H9 (cell line): ENCODE measurements at regions not wholly inside any gene's neighbourhood (a gene's known extent, or its start where the extent isn't known, plus 50 kb on each side); places are given as distances from the start of the nearest gene placed in this dataset.

Experiments used
- DNase-seq: peaks from one replicate; pipeline ENCODE4 v3.0.0-alpha.2; 2017
- H2AFZ ChIP-seq: one replicate; pipeline ENCODE4 v1.6.1; 2013; ENCODE audit warnings: mild to moderate bottlenecking, low read length, control low read depth, moderate library complexity
- H2AK5ac ChIP-seq: 2 replicates; pipeline ENCODE4 v1.6.1; 2013; ENCODE audit warnings: low read length, control low read depth, mixed read lengths; ENCODE audit not compliant: insufficient read length
- H2BK120ac ChIP-seq: one replicate; pipeline ENCODE4 v1.6.1; 2013; ENCODE audit warnings: low read depth, mild to moderate bottlenecking, low read length, control low read depth, inconsistent platforms; ENCODE audit not compliant: poor library complexity, severe bottlenecking
- H2BK12ac ChIP-seq: 2 replicates; pipeline ENCODE4 v1.6.1; 2013; ENCODE audit warnings: low read length, control low read depth, mixed read lengths, low read depth; ENCODE audit not compliant: insufficient read length
- H2BK15ac ChIP-seq: 2 replicates; pipeline ENCODE4 v1.6.1; 2013; ENCODE audit warnings: low read depth, low read length, control low read depth
- H2BK20ac ChIP-seq: one replicate; pipeline ENCODE4 v1.6.1; 2013; ENCODE audit warnings: low read depth, mild to moderate bottlenecking, low read length, control low read depth, inconsistent platforms; ENCODE audit not compliant: poor library complexity, severe bottlenecking
- H2BK5ac ChIP-seq: 2 replicates; pipeline ENCODE4 v1.6.1; 2013; ENCODE audit warnings: low read length, control low read depth, mixed read lengths; ENCODE audit not compliant: insufficient read length
- H3K14ac ChIP-seq: 2 replicates; pipeline ENCODE4 v1.6.1; 2013; ENCODE audit warnings: low read length, control low read depth; ENCODE audit not compliant: insufficient read depth
- H3K18ac ChIP-seq: 2 replicates; pipeline ENCODE4 v1.6.1; 2013; ENCODE audit warnings: low read depth, mild to moderate bottlenecking, mixed read lengths, low read length, control low read depth; ENCODE audit not compliant: insufficient read length
- H3K23ac ChIP-seq: 2 replicates; pipeline ENCODE4 v1.6.1; 2013; ENCODE audit warnings: low read length, control low read depth, mixed read lengths, low read depth; ENCODE audit not compliant: insufficient read length
- H3K23me2 ChIP-seq: 2 replicates; pipeline ENCODE4 v1.6.1; 2013; ENCODE audit warnings: low read depth, mild to moderate bottlenecking, mixed read lengths, low read length, control low read depth; ENCODE audit not compliant: insufficient read length, poor library complexity, severe bottlenecking
- H3K27ac ChIP-seq: 2 replicates; pipeline ENCODE4 v1.5.1; 2013; ENCODE audit warnings: low read length, control low read depth, mixed read lengths, low read depth; ENCODE audit not compliant: insufficient read length
- H3K27me3 ChIP-seq: 2 replicates; pipeline ENCODE4 v1.6.1; 2013; ENCODE audit warnings: low read length, control low read depth, inconsistent platforms; ENCODE audit not compliant: insufficient read depth
- H3K4ac ChIP-seq: 2 replicates; pipeline ENCODE4 v1.6.1; 2013; ENCODE audit warnings: low read depth, mild to moderate bottlenecking, control low read depth, inconsistent platforms, low read length, moderate library complexity
- H3K4me1 ChIP-seq: 2 replicates; pipeline ENCODE4 v1.6.1; 2013; ENCODE audit warnings: low read length, control low read depth, inconsistent platforms; ENCODE audit not compliant: insufficient read depth
- H3K4me2 ChIP-seq: 2 replicates; pipeline ENCODE4 v1.6.1; 2013; ENCODE audit warnings: low read length, control low read depth, mixed read lengths; ENCODE audit not compliant: insufficient read length, insufficient read depth
- H3K56ac ChIP-seq: 2 replicates; pipeline ENCODE4 v1.6.1; 2013; ENCODE audit warnings: low read depth, mild to moderate bottlenecking, mixed read lengths, low read length, control low read depth; ENCODE audit not compliant: insufficient read length
- H3K79me1 ChIP-seq: 2 replicates; pipeline ENCODE4 v1.6.1; 2013; ENCODE audit warnings: low read depth, mild to moderate bottlenecking, moderate library complexity, low read length, control low read depth, inconsistent platforms; ENCODE audit not compliant: insufficient read depth, poor library complexity, severe bottlenecking
- H3K79me2 ChIP-seq: 2 replicates; pipeline ENCODE4 v1.6.1; 2013; ENCODE audit warnings: low read length, control low read depth, inconsistent platforms; ENCODE audit not compliant: insufficient read depth
- H3K9ac ChIP-seq: 2 replicates; pipeline ENCODE4 v1.6.1; 2013; ENCODE audit warnings: low read length, control low read depth, mixed read lengths; ENCODE audit not compliant: insufficient read length; ENCODE audit errors: extremely low read depth
- H3K9me3 ChIP-seq: one replicate; pipeline ENCODE4 v1.6.1; 2013; ENCODE audit warnings: low read depth, low read length, inconsistent platforms; ENCODE audit not compliant: control insufficient read depth
- H3T11ph ChIP-seq: one replicate; pipeline ENCODE4 v1.6.1; 2013; ENCODE audit warnings: mild to moderate bottlenecking, low read length, control low read depth, inconsistent platforms
- H4K20me1 ChIP-seq: one replicate; pipeline ENCODE4 v1.6.1; 2013; ENCODE audit not compliant: control insufficient read depth, insufficient read length, insufficient read depth
- H4K5ac ChIP-seq: 2 replicates; pipeline ENCODE4 v1.6.1; 2013; ENCODE audit warnings: low read depth, mild to moderate bottlenecking, mixed read lengths, low read length, control low read depth; ENCODE audit not compliant: insufficient read length
- H4K8ac ChIP-seq: replicated peaks from 2 replicates; pipeline ENCODE4 v1.6.1; 2013; ENCODE audit warnings: low read length, control low read depth, mixed read lengths, low read depth; ENCODE audit not compliant: insufficient read length
- H4K91ac ChIP-seq: 2 replicates; pipeline ENCODE4 v1.6.1; 2013; ENCODE audit warnings: low read depth, mild to moderate bottlenecking, moderate library complexity, mixed read lengths, low read length, control low read depth; ENCODE audit not compliant: insufficient read length
- H3K27ac Mint-ChIP-seq, 3 experiments: 2 replicates in 2 of 3; 3 replicates in 1 of 3; pipeline ENCODE4 v1.8.0; 2020 to 2021; ENCODE audit warnings: mixed read lengths in 3 of 3, mild to moderate bottlenecking in 1 of 3, moderate library complexity in 1 of 3
- H3K27me3 Mint-ChIP-seq: 2 replicates; pipeline ENCODE4 v1.8.0; 2021; ENCODE audit warnings: low read depth, mild to moderate bottlenecking, moderate library complexity, mixed read lengths
- H3K36me3 Mint-ChIP-seq, 3 experiments: 2 replicates in 2 of 3; 3 replicates in 1 of 3; pipeline ENCODE4 v1.8.0; 2020 to 2021; ENCODE audit warnings: low read depth in 3 of 3, mixed read lengths in 3 of 3; ENCODE audit not compliant: insufficient read depth in 1 of 3
- H3K4me1 Mint-ChIP-seq, 2 experiments: 2 replicates each; pipeline ENCODE4 v1.8.0; 2020; ENCODE audit warnings: mixed read lengths in 2 of 2
- H3K4me3 Mint-ChIP-seq, 2 experiments: 2 replicates in 1 of 2; 3 replicates in 1 of 2; pipeline ENCODE4 v1.8.0; 2020 to 2021; ENCODE audit warnings: mild to moderate bottlenecking in 2 of 2, mixed read lengths in 2 of 2, moderate library complexity in 1 of 2
- H3K9me3 Mint-ChIP-seq, 2 experiments: 2 replicates in 1 of 2; 3 replicates in 1 of 2; pipeline ENCODE4 v1.8.0; 2020; ENCODE audit warnings: mild to moderate bottlenecking in 2 of 2, mixed read lengths in 2 of 2, moderate library complexity in 1 of 2
- CTCF ChIP-seq: fragments of 200-600 bp; sonication (generic); conservative IDR thresholded peaks from 3 replicates; pipeline ENCODE4 v1.8.0; 2021; ENCODE audit warnings: antibody characterized with exemption, mild to moderate bottlenecking
- WGBS: extraction: QIAGEN DNeasy Blood & Tissue Kit; methylation state at CpG from one replicate; pipeline ENCODE4 v1.1.7; 2013; ENCODE audit warnings: missing lambda C conversion rate, low lambda C conversion rate, mixed read lengths; ENCODE audit not compliant: insufficient read length; ENCODE audit errors: extremely low coverage; 5-methylcytosine and 5-hydroxymethylcytosine counted together

GRCh38 chr11:42528911-42529310 is 782.9 kb upstream of the API5 start:
- Mint-ChIP-seq H3K36me3 (no peaks in the 10 kb centered on the region), H3K9me3 (no peaks in the 10 kb centered on the region), H3K4me1 (peaks cover 17 to 20% of the 10 kb centered on the region in 2 experiments), H3K27ac (no peak overlapping the region), H3K4me3 (no peak overlapping the region), H3K27me3 (no peaks in the 10 kb centered on the region)
- H3K18ac ChIP-seq = no peak overlapping the region
- H2AFZ ChIP-seq = no peak overlapping the region
- no peak overlapping the region for H4K91ac ChIP-seq
- H3K4me2 ChIP-seq = no peak overlapping the region
- H3K27me3 ChIP-seq = no peaks in the 10 kb centered on the region
- H4K20me1 ChIP-seq = no peaks in the 10 kb centered on the region
- no peaks in the 10 kb centered on the region for H3K9me3 ChIP-seq
- H3K4ac ChIP-seq = no peak overlapping the region
- no peak for TF ChIP-seq CTCF
- whole genome bisulfite sequencing = no CpG with 5 or more reads among the region's 2 CpGs
- H4K8ac ChIP-seq = no peak overlapping the region
- no peak overlapping the region for H3K9ac ChIP-seq
- no peak overlapping the region for H3T11ph ChIP-seq
- no peak overlapping the region for H2BK120ac ChIP-seq
- H3K79me1 ChIP-seq = no peaks in the 10 kb centered on the region
- H3K4me1 ChIP-seq = no peaks in the 10 kb centered on the region
- no peak overlapping the region for H2BK20ac ChIP-seq
- H2BK15ac ChIP-seq = no peak overlapping the region
- H2BK5ac ChIP-seq = no peak overlapping the region
- H4K5ac ChIP-seq = no peak overlapping the region
- H3K23ac ChIP-seq = no peak overlapping the region
- no peaks in the 10 kb centered on the region for H3K23me2 ChIP-seq
- H2BK12ac ChIP-seq = no peak overlapping the region
- H3K56ac ChIP-seq = no peak overlapping the region
- no peaks in the 10 kb centered on the region for H3K79me2 ChIP-seq
- no peak overlapping the region for H3K14ac ChIP-seq
- no peak for DNase-seq
- H3K27ac ChIP-seq = no peak overlapping the region
- no peak overlapping the region for H2AK5ac ChIP-seq
